VCaP (cell line): ENCODE measurements at regions not wholly inside any gene's neighbourhood (a gene's known extent, or its start where the extent isn't known, plus 50 kb on each side); places are given as distances from the start of the nearest gene placed in this dataset.
A peak's percentile ranks its signal among the peaks of the same experiment; 100 is the strongest.

Source experiments
- H3K27ac ChIP-seq: fragments of 450-650 bp; 2 replicates; pipeline ENCODE4 v1.5.1; 2017
- TF ChIP-seq, protein P1 (sequence below): fragments of 450-650 bp; conservative IDR thresholded peaks from 2 replicates; pipeline ENCODE4 v1.5.1; 2017; ENCODE audit warnings: mild to moderate bottlenecking, moderate library complexity

DNA sequence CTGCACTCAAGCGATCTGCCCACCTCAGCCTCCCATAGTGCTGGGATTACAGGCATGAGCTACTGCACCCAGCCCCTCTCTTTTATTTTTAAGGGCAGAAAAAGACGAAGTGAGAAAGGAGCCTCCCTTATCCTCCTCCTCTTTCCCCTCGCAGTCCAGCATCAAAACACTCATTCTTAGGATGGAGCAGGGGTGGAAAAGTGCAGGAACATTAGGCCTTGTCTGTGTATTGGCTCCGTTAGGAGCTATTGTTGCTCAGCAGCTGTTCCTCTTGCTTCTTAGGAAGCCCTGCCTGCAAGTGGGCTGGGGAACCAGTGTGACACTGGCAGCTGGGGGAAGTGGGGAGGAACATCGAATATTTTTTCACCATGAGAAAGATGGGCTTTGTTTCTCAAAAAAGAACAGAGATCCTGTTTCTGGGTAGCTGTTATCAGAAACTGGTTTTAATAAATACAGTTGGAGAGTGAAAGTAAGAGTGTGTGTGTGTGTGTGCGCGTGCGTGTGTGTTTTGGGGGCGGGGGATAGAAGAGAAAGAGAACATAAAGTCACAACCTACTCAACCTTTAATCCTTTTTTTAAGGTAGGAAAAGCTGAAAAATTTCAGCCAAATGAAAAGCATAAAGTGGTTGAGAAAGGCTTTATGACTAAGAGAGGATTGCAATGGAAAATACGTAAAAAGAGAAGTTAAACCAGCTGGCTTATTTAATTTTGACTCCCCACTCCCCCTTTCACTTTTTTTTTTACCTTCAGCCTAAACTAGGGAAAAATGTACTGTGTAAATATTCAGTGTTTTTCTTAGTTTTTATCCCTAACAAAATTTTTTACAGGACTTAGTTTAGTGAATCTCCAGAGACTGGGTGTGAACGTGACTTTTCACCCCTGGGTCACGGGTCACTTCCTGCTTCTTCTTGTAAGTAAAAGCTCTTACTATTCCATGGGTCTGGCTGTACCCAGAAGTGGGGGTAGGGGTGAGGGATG lies 197.2 kb upstream of the PLEKHG7 start:
- TF ChIP-seq, protein P1, sequence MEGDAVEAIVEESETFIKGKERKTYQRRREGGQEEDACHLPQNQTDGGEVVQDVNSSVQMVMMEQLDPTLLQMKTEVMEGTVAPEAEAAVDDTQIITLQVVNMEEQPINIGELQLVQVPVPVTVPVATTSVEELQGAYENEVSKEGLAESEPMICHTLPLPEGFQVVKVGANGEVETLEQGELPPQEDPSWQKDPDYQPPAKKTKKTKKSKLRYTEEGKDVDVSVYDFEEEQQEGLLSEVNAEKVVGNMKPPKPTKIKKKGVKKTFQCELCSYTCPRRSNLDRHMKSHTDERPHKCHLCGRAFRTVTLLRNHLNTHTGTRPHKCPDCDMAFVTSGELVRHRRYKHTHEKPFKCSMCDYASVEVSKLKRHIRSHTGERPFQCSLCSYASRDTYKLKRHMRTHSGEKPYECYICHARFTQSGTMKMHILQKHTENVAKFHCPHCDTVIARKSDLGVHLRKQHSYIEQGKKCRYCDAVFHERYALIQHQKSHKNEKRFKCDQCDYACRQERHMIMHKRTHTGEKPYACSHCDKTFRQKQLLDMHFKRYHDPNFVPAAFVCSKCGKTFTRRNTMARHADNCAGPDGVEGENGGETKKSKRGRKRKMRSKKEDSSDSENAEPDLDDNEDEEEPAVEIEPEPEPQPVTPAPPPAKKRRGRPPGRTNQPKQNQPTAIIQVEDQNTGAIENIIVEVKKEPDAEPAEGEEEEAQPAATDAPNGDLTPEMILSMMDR = no peak
- peak overlapping the region; percentile 67 for H3K27ac ChIP-seq

DNA sequence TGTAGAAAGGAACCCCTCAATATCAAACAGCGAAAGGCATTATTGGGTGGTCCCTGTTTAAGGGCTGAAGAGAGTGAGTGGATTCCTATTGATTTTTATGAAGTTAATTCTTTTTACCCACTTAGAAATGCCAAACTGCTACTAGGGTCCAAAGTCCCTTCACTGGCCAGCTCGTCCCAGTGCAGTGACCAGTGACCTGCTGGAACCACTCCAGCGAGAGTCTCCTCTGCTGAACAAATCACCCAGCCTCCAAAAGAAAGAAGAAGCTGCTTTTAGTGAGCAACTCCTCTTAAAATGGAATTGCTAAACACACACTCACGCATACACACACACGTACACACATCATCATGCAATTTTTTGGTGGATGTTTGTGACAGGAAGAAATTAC lies 198.2 kb upstream of the PLEKHG7 start:
- TF ChIP-seq, protein P1 = no peak
- H3K27ac ChIP-seq = peak overlapping the region; percentile 67

DNA sequence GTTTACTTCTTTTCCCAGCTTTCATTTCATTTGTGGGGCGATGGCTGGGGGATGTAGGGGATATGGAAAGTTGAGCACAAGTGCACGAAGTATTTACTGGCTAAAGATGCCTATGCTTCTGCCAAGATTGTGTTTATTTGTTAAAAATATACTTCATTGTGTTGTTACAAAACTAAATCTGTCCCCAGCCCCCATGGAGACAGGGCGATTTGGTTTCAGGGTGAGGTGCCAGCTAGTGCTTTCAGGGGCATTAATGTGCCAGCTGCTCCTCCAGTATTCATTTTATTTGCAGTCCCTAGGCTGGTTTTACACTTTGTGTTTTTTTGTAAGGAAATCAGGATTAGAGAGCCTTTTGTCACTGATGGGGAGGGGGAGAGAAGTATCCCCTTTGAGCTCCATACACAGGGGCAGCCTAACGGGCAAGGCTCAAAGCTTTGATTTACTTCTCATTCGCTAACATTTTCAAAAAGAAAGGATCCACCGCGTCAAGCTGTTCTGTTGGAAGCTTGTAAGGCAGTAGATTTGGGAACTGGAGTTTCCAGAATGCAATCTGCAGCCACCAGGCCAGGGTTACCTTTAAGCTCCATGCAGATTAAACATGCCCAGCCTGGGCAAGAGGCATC lies 198.7 kb upstream of the PLEKHG7 start:
- TF ChIP-seq, protein P1 = no peak
- H3K27ac ChIP-seq = peak overlapping the region; percentile 67

DNA sequence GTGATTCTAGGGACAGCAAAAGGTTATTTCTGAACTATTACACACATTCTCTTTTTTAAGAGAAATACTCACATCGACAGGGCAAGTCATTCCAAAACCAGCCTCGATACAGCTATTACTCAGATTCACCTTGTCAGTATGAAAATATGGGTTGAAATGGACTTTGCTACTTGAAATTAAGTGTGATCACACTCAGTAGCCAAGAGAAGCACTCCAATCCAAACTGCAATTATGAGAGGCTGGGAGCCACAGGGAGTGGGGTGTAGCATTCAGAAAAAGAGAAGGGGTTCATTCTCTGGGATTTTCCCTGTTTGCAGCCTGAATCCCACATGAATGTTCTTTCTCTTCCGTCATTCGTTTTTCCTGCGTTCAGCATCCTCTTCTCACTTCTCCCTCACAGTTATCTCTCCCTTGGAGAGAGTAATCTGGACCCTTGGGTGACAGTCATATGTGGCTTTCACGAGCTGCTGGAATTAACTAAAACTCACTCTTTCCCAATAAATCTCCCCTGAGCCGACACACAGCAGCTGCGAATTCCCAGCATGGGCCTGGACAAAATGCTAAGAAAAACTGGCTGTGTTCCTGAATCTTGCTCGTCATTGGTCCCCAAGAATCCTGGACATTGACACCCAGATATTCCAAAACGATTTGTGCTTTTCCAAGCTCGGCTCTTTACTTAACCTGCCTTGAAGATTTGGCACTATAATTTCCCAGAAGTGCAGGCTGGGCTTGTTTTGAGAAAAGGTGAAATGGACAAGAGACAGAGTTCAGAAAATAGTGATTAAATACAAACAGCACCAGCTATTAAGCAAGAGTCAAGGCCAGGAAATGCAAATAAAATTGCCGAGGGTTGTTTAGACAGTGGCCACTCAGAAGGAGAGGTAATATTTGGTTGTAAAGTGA lies 199.5 kb upstream of the PLEKHG7 start:
- TF ChIP-seq, protein P1 = no peak
- H3K27ac ChIP-seq = peak overlapping the region; percentile 67

DNA sequence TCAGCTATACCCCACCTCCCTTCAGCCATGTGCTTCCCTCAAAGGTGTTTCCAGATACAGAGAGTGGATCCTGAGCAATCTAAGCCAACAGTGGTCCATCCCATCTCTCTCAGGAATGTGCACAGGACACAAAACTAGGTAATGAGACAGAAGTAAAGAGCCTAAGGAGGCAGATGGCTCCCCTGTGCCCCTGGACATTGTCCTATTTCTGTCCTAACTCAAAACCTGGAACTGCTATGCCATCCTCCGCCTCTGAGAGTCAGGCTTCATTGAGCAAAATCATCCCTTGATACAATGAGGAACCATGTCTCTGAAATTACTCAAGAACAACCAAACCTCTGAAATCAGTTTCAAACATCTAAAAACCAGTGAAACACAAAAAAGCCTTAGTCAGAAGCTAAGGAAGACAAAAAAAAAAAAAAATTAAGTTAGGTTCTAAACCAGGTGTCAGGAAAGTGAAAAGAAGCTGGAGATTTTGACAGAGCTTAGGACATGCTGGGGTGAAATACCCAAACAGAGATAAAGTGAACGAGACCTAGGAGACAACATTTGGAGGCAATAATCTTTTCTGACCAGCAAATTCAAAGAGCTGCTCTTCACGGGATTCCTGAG lies 200.3 kb upstream of the PLEKHG7 start:
- H3K27ac ChIP-seq = peak overlapping the region; percentile 67; the same call in 1 of the 2 replicates
- TF ChIP-seq, protein P1 = no peak

DNA sequence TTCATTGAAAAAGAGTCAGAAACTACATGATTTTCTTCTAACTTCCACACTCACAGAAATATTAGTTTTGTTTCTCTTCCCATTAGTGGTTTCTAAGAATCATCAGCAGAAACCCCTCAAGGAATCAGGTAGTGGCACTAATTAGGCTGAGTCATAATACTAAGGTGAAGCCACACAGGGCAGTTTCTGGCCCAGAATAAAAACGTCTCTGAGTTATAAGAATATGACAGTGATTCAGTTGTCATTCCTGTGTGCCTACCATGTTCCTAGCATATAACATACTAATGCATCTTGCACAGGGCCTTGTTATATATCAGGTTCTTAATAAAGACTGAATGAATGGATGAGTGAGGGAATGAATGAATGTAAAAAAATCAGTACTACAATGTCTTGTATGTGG lies 206.0 kb upstream of the PLEKHG7 start:
- TF ChIP-seq, protein P1 = no peak
- H3K27ac ChIP-seq = no peak overlapping the region
